IMR-90 (cell line): ENCODE measurements at regions not wholly inside any gene's neighbourhood (a gene's known extent, or its start where the extent isn't known, plus 50 kb on each side); places are given as distances from the start of the nearest gene placed in this dataset.

Experiments used
- ATAC-seq: fragments of 200-7000 bp; cut with Tn5 transposase; 2 replicates; pipeline ENCODE4 v1.9.1; 2020; ENCODE audit warnings: low read depth, mild to moderate bottlenecking, moderate library complexity
- BruUV-seq: library from RNA; stranded (reverse); fragments of 400-500 nt; replicated peaks from 2 replicates; lab custom pipeline; 2021; lab: Mats Ljungman, UMichigan
- CTCF ChIA-PET: fragments of 300-600 bp; formaldehyde crosslinking; extraction: SDS; loops from one replicate; lab custom pipeline; 2021; ENCODE audit warnings: antibody characterized with exemption; lab: Yijun Ruan, JAX
- POLR2A ChIA-PET: fragments of 300-600 bp; sonication (Branson Sonifier 250); formaldehyde crosslinking; loops from one replicate; lab custom pipeline; 2022; ENCODE audit warnings: antibody characterized with exemption; ENCODE audit not compliant: unreplicated experiment; lab: Charles Lee
- DNase-seq: peaks from one replicate; pipeline ENCODE4 v3.0.0; 2013
- H2AFZ ChIP-seq: replicated peaks from 2 replicates; pipeline ENCODE3; 2013; ENCODE audit warnings: low read length, mild to moderate bottlenecking; ENCODE audit not compliant: poor library complexity
- H2AK5ac ChIP-seq: 2 replicates; pipeline ENCODE4 v1.6.1; 2013; ENCODE audit warnings: low read depth, low read length, inconsistent platforms
- H2AK9ac ChIP-seq: replicated peaks from 2 replicates; pipeline ENCODE3; 2013; ENCODE audit warnings: mild to moderate bottlenecking, low read depth, low read length, moderate library complexity; ENCODE audit not compliant: poor library complexity
- H2BK120ac ChIP-seq: 2 replicates; pipeline ENCODE4 v1.6.1; 2013; ENCODE audit warnings: low read depth, low read length, inconsistent platforms
- H2BK15ac ChIP-seq: 3 replicates; pipeline ENCODE4 v1.6.1; 2013; ENCODE audit warnings: low read depth, low read length, inconsistent platforms
- H2BK20ac ChIP-seq: 2 replicates; pipeline ENCODE4 v1.6.1; 2013; ENCODE audit warnings: low read depth, mild to moderate bottlenecking, inconsistent platforms, low read length, moderate library complexity
- H2BK5ac ChIP-seq: 2 replicates; pipeline ENCODE4 v1.6.1; 2013; ENCODE audit warnings: mild to moderate bottlenecking, low read depth, low read length, inconsistent platforms; ENCODE audit not compliant: poor library complexity, severe bottlenecking
- H3K14ac ChIP-seq: replicated peaks from 2 replicates; pipeline ENCODE4 v1.6.1; 2013; ENCODE audit warnings: low read depth, low read length, inconsistent platforms
- H3K18ac ChIP-seq: 2 replicates; pipeline ENCODE4 v1.6.1; 2013; ENCODE audit warnings: low read depth, low read length, control low read depth
- H3K23ac ChIP-seq: 2 replicates; pipeline ENCODE4 v1.6.1; 2013; ENCODE audit warnings: low read depth, low read length, inconsistent platforms
- H3K27ac ChIP-seq: 2 replicates; pipeline ENCODE4 v1.5.1; 2013; ENCODE audit warnings: mild to moderate bottlenecking, control low read depth, low read length; ENCODE audit not compliant: insufficient read depth
- H3K27me3 ChIP-seq: 2 replicates; pipeline ENCODE4 v1.6.1; 2013; ENCODE audit warnings: low read length; ENCODE audit not compliant: control insufficient read depth, insufficient read depth
- H3K36me3 ChIP-seq: 2 replicates; pipeline ENCODE4 v1.6.1; 2013; ENCODE audit warnings: low read length, mixed read lengths; ENCODE audit not compliant: control insufficient read depth, insufficient read depth
- H3K4ac ChIP-seq: 2 replicates; pipeline ENCODE4 v1.6.1; 2013; ENCODE audit warnings: low read depth, low read length, inconsistent platforms
- H3K4me1 ChIP-seq: 2 replicates; pipeline ENCODE4 v1.6.1; 2013; ENCODE audit warnings: low read length, mixed read lengths; ENCODE audit not compliant: control insufficient read depth, insufficient read depth
- H3K4me2 ChIP-seq: 2 replicates; pipeline ENCODE4 v1.6.1; 2013; ENCODE audit warnings: low read depth, mild to moderate bottlenecking, control low read depth, low read length, moderate library complexity
- H3K4me3 ChIP-seq: 2 replicates; pipeline ENCODE4 v1.5.1; 2013; ENCODE audit warnings: low read depth, mild to moderate bottlenecking, control low read depth, low read length, moderate library complexity; ENCODE audit not compliant: insufficient read depth
- H3K56ac ChIP-seq: 2 replicates; pipeline ENCODE4 v1.6.1; 2013; ENCODE audit warnings: low read length, inconsistent platforms; ENCODE audit not compliant: insufficient read depth; ENCODE audit errors: extremely low read depth
- H3K79me1 ChIP-seq, 2 experiments: 2 replicates each; pipeline ENCODE4 v1.6.1; 2013; ENCODE audit warnings: low read length in 2 of 2, inconsistent platforms in 1 of 2, low read depth in 1 of 2
- H3K9ac ChIP-seq: 2 replicates; pipeline ENCODE4 v1.6.1; 2013; ENCODE audit warnings: low read depth, low read length, control low read depth
- H3K9me1 ChIP-seq: 2 replicates; pipeline ENCODE4 v1.6.1; 2013; ENCODE audit warnings: low read length, inconsistent platforms; ENCODE audit not compliant: insufficient read depth
- H3K9me3 ChIP-seq: 2 replicates; pipeline ENCODE4 v1.6.1; 2013; ENCODE audit warnings: low read length; ENCODE audit not compliant: control insufficient read depth, insufficient read depth
- H4K20me1 ChIP-seq: 2 replicates; pipeline ENCODE4 v1.6.1; 2013; ENCODE audit warnings: low read length, inconsistent platforms; ENCODE audit not compliant: insufficient read depth
- H4K5ac ChIP-seq: 2 replicates; pipeline ENCODE4 v1.6.1; 2013; ENCODE audit warnings: mild to moderate bottlenecking, low read depth, low read length, control low read depth
- H4K8ac ChIP-seq, 2 experiments: 2 replicates each; pipeline ENCODE4 v1.6.1; 2013; ENCODE audit warnings: low read depth in 2 of 2, low read length in 2 of 2, control low read depth in 1 of 2, inconsistent platforms in 1 of 2
- H4K91ac ChIP-seq: 2 replicates; pipeline ENCODE4 v1.6.1; 2013; ENCODE audit warnings: low read depth, low read length, inconsistent platforms; ENCODE audit not compliant: insufficient read depth
- BHLHE40 ChIP-seq: fragments of 150-350 bp; IDR thresholded peaks from 2 replicates; pipeline ENCODE4 v1.6.1; 2016; ENCODE audit warnings: mild to moderate bottlenecking, low read depth, low read length
- CHD1 ChIP-seq: IDR thresholded peaks from 2 replicates; pipeline ENCODE4 v1.6.1; 2012; ENCODE audit warnings: low read depth, low read length, improper control_type of control experiment
- CTCF ChIP-seq: conservative IDR thresholded peaks from 2 replicates; pipeline ENCODE4 v1.5.1; 2012; ENCODE audit warnings: mild to moderate bottlenecking, low read depth, low read length, improper control_type of control experiment
- MAFK ChIP-seq: IDR thresholded peaks from 2 replicates; pipeline ENCODE4 v1.6.1; 2012; ENCODE audit warnings: low read depth, low read length, improper control_type of control experiment
- MAZ ChIP-seq: IDR thresholded peaks from 2 replicates; pipeline ENCODE4 v1.6.1; 2012; ENCODE audit warnings: low read depth, mild to moderate bottlenecking, low read length, improper control_type of control experiment, moderate library complexity, borderline replicate concordance
- MXI1 ChIP-seq: IDR thresholded peaks from 2 replicates; pipeline ENCODE4 v1.6.1; 2012; ENCODE audit warnings: low read depth, mild to moderate bottlenecking, low read length, moderate library complexity, borderline replicate concordance
- POLR2A ChIP-seq: IDR thresholded peaks from 2 replicates; pipeline ENCODE4 v1.6.1; 2012; ENCODE audit warnings: mild to moderate bottlenecking, low read depth, low read length
- RCOR1 ChIP-seq: IDR thresholded peaks from 2 replicates; pipeline ENCODE4 v1.6.1; 2012; ENCODE audit warnings: mild to moderate bottlenecking, low read length, improper control_type of control experiment; ENCODE audit not compliant: insufficient replicate concordance
- USF2 ChIP-seq: fragments of 150-350 bp; IDR thresholded peaks from 2 replicates; pipeline ENCODE4 v1.6.1; 2017; ENCODE audit warnings: mild to moderate bottlenecking, antibody characterized with exemption, low read length, low read depth
- WGBS, 2 experiments: methylation state at CpG; one replicate each; pipeline versions ENCODE4 v1.1.5 to v1.1.7; 2013; ENCODE audit warnings: missing lambda C conversion rate in 2 of 2; ENCODE audit not compliant: insufficient read length in 1 of 2; ENCODE audit errors: extremely low coverage in 2 of 2; 5-methylcytosine and 5-hydroxymethylcytosine counted together
- dilution Hi-C: fragments of 300-500 bp; cut with HindIII; formaldehyde crosslinking; loops from one replicate; pipeline ENCODE4 v1.14.3; 2018; ENCODE audit warnings: low sequenced_read_pairs; ENCODE audit not compliant: unreplicated experiment
- in situ Hi-C: fragments of 300-500 bp; cut with MboI; formaldehyde crosslinking; loops from 3 replicates; pipeline ENCODE4 v1.14.3; 2019; ENCODE audit warnings: low sequenced_read_pairs, inconsistent platforms, mixed read lengths
- intact Hi-C: fragments of 100-400 bp; cut with micrococcal nuclease; formaldehyde crosslinking; loops from 2 replicates; pipeline ENCODE4 v1.10.0; 2022

GRCh38 chr9:124110307-124110915, 98.8 kb downstream of the LHX2 start:
- Histone ChIP-seq H3K4me2 (no peak overlapping the region), H3K23ac (no peak overlapping the region), H4K5ac (no peak overlapping the region), H2AFZ (no peak overlapping the region), H3K18ac (no peak overlapping the region), H3K9me3 (no peaks in the 10 kb centered on the region), H3K4ac (no peak overlapping the region), H2BK15ac (no peak overlapping the region), H2AK9ac (no peak overlapping the region), H3K9ac (no peak overlapping the region), H2BK20ac (no peak overlapping the region), H4K20me1 (no peaks in the 10 kb centered on the region), H2BK5ac (no peak overlapping the region), H3K14ac (no peak overlapping the region), H3K27ac (no peak overlapping the region), H4K8ac (no peak overlapping the region), H3K56ac (no peak overlapping the region), H3K79me1 (no peaks in the 10 kb centered on the region), H3K27me3 (peaks cover 32% of the 10 kb centered on the region), H2BK120ac (no peak overlapping the region), H2AK5ac (no peak overlapping the region), H3K9me1 (no peaks in the 10 kb centered on the region), H3K4me1 (no peaks in the 10 kb centered on the region), H4K91ac (no peak overlapping the region), H3K36me3 (no peaks in the 10 kb centered on the region), H3K4me3 (no peak overlapping the region)
- DNase-seq (peak; percentile 59), ATAC-seq (peak; percentile 95)
- POLR2A ChIA-PET = no interaction called here
- no CpG with 5 or more reads among the region's 16 CpGs for WGBS, 2 experiments
- CTCF ChIA-PET = interaction anchor here (0.6 kb wide), 1 partner anchor 724 kb away, joined by 3 read pairs; no protein-coding TSS in a partner anchor
- BruUV-seq = no TSS peak
- intact Hi-C loops = no loop called here
- TF ChIP-seq MAZ (no peak), MXI1 (peak; percentile 84), RCOR1 (peak; percentile 98), POLR2A (no peak), USF2 (no peak), BHLHE40 (no peak), CHD1 (no peak), MAFK (no peak), CTCF (no peak)
- dilution Hi-C loops = no loop called here
- in situ Hi-C loops = no loop called here
